DOHH2 (cell line): ENCODE measurements at regions not wholly inside any gene's neighbourhood (a gene's known extent, or its start where the extent isn't known, plus 50 kb on each side); places are given as distances from the start of the nearest gene placed in this dataset.

Source experiments
- H3F3A ChIP-seq: fragments of 200-600 bp; sonication (generic), shearing (Covaris generic); 2 replicates; pipeline ENCODE4 v1.6.0; 2016; ENCODE audit warnings: antibody characterized with exemption, mild to moderate bottlenecking; ENCODE audit not compliant: control insufficient read depth, insufficient read depth
- H3K27ac ChIP-seq: fragments of 200-600 bp; sonication (generic); 2 replicates; pipeline ENCODE4 v1.5.1; 2014; ENCODE audit warnings: low read depth, mild to moderate bottlenecking, low read length, moderate library complexity
- H3K27me3 ChIP-seq: fragments of 200-600 bp; sonication (generic); 2 replicates; pipeline ENCODE4 v1.6.1; 2014; ENCODE audit warnings: mild to moderate bottlenecking, low read length, mixed read lengths; ENCODE audit not compliant: control insufficient read depth
- H3K36me3 ChIP-seq: fragments of 200-600 bp; sonication (generic); 2 replicates; pipeline ENCODE4 v1.6.1; 2014; ENCODE audit warnings: mild to moderate bottlenecking, low read length, moderate library complexity, mixed read lengths; ENCODE audit not compliant: control insufficient read depth
- H3K4me1 ChIP-seq: fragments of 200-600 bp; sonication (generic); 2 replicates; pipeline ENCODE4 v1.6.1; 2014; ENCODE audit warnings: mild to moderate bottlenecking, low read length, mixed read lengths; ENCODE audit not compliant: control insufficient read depth
- H3K4me2 ChIP-seq: fragments of 200-600 bp; sonication (generic); 2 replicates; pipeline ENCODE4 v1.6.0; 2014; ENCODE audit warnings: mild to moderate bottlenecking, low read length, moderate library complexity
- H3K4me3 ChIP-seq: fragments of 200-600 bp; sonication (generic); 2 replicates; pipeline ENCODE4 v1.5.1; 2014; ENCODE audit warnings: mild to moderate bottlenecking, low read length, mixed read lengths
- H3K79me2 ChIP-seq: fragments of 200-600 bp; sonication (generic); 2 replicates; pipeline ENCODE4 v1.6.1; 2014; ENCODE audit warnings: mild to moderate bottlenecking, low read length, mixed read lengths; ENCODE audit not compliant: control insufficient read depth
- H3K9me2 ChIP-seq: fragments of 200-600 bp; sonication (generic); replicated peaks from 2 replicates; pipeline ENCODE4 v1.6.1; 2014; ENCODE audit warnings: mild to moderate bottlenecking, low read length, mixed read lengths; ENCODE audit not compliant: control insufficient read depth
- H3K9me3 ChIP-seq: fragments of 200-600 bp; sonication (generic); 2 replicates; pipeline ENCODE4 v1.6.1; 2014; ENCODE audit warnings: antibody characterized with exemption, low read length, mixed read lengths; ENCODE audit not compliant: control insufficient read depth, insufficient read depth
- H4K20me1 ChIP-seq: fragments of 200-600 bp; sonication (generic); 2 replicates; pipeline ENCODE4 v1.6.0; 2014; ENCODE audit warnings: low read depth, mild to moderate bottlenecking, antibody characterized with exemption, low read length, moderate library complexity; ENCODE audit not compliant: control insufficient read depth, insufficient read depth
- EZH2phosphoT487 ChIP-seq: fragments of 200-600 bp; sonication (generic); IDR thresholded peaks from 2 replicates; pipeline ENCODE4 v1.6.1; 2017; ENCODE audit warnings: borderline replicate concordance, mild to moderate bottlenecking, antibody characterized with exemption, low read length, moderate library complexity, mixed read lengths
- TF ChIP-seq, protein P1 (sequence below): fragments of 200-600 bp; sonication (generic); IDR thresholded peaks from one replicate; pipeline ENCODE4 v1.5.1; 2014; ENCODE audit warnings: antibody characterized with exemption, mild to moderate bottlenecking, low read depth, low read length; ENCODE audit not compliant: poor library complexity, severe bottlenecking

DNA sequence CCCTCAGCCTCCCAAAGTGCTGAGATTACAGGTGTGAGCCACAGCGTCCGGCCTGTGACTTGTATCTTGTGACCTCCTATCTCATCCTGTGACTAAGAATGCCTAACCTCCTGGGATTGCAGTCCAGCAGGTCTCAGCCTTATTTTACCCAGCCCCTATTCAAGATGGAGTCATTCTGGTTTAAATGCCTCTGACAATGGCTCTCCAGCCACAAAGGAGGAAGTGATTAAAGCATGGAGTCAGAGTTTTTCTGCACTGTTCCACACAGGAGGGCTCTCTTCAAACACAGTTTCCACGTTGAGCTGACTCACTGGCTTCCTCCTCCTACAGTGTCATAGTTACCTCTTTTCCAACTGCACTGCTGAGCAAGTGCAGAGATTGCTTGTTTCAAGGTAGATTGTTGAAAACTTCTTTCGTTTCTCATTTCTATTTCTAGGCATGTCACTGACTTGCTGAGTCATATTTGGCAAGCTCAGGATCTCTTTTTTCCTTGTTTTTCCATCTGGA lies 383.8 kb downstream of the PCNX1 start:
- no peaks in the 10 kb centered on the region for H3K9me2 ChIP-seq
- no peaks in the 10 kb centered on the region for H3F3A ChIP-seq
- no peak overlapping the region for H3K27ac ChIP-seq
- no peaks in the 10 kb centered on the region for H3K27me3 ChIP-seq
- no peaks in the 10 kb centered on the region for H3K36me3 ChIP-seq
- H3K9me3 ChIP-seq = 0 out of 2 replicates have a peak, but pooled peaks cover 3% of the 10 kb centered on the region
- no peaks in the 10 kb centered on the region for H3K79me2 ChIP-seq
- H3K4me1 ChIP-seq = no peaks in the 10 kb centered on the region
- TF ChIP-seq, protein P1, sequence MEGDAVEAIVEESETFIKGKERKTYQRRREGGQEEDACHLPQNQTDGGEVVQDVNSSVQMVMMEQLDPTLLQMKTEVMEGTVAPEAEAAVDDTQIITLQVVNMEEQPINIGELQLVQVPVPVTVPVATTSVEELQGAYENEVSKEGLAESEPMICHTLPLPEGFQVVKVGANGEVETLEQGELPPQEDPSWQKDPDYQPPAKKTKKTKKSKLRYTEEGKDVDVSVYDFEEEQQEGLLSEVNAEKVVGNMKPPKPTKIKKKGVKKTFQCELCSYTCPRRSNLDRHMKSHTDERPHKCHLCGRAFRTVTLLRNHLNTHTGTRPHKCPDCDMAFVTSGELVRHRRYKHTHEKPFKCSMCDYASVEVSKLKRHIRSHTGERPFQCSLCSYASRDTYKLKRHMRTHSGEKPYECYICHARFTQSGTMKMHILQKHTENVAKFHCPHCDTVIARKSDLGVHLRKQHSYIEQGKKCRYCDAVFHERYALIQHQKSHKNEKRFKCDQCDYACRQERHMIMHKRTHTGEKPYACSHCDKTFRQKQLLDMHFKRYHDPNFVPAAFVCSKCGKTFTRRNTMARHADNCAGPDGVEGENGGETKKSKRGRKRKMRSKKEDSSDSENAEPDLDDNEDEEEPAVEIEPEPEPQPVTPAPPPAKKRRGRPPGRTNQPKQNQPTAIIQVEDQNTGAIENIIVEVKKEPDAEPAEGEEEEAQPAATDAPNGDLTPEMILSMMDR = no peak
- TF ChIP-seq EZH2phosphoT487 = no peak
- H3K4me2 ChIP-seq = no peak overlapping the region
- H3K4me3 ChIP-seq = no peak overlapping the region
- H4K20me1 ChIP-seq = no peaks in the 10 kb centered on the region

DNA sequence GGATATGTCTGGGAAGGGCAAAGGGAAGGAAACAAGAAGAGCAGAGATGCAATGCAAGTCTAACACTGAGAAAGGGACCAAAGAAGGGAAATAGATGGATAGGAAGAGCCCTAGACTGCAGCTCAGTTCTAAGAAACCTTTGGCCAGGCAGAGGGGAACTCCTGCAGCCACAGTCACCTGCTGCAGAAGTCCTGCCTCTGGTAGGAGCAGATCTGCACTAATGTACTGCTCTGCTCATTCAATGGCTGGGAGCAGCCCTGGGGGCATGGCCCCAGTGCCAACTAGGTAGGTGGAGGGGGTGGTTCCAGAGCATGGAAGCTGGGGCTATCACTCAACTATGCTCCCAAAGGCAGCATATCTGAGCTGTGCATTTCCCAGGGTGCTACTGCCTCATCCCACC lies 388.9 kb downstream of the PCNX1 start:
- H3K9me2 ChIP-seq = no peaks in the 10 kb centered on the region
- TF ChIP-seq, protein P1 = no peak
- TF ChIP-seq EZH2phosphoT487 = no peak

DNA sequence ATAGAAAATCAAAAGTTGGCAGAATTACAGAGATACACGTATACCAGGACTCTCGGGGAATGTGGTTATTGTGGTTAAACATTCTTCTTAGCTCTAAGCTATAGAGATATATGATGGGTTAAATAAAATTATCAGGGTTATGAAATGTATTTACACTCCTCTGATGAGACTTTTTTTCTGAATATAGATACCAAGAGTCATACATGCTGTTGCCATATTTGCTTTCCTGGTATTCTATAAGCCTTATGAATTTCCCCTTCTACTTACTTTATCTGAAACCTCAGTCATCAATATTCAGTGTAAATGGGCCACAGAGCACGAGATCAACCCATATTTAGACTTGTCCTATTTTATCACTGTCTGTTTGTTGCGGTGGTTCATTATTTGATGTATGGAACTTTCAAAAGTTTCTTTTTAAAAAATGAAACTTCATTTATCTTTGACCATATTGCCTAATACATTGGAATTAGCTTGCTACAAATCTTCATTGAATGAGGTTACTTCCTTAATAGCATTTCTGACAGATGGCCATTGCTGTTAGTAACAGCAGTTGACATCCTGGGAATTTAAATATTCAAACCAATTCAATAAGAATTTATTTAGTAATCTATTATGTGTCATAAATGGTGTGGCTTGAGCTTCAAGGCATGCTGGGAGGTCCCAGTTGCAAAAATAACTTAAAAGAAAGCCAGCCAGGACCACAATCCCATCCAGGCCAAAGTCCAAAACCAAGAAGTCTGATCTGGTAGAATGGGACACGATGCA lies 393.5 kb downstream of the PCNX1 start:
- H3K27ac ChIP-seq = no peak overlapping the region
- no peaks in the 10 kb centered on the region for H3K79me2 ChIP-seq
- no peaks in the 10 kb centered on the region for H3K9me3 ChIP-seq
- no peak overlapping the region for H3K4me3 ChIP-seq
- H3F3A ChIP-seq = no peaks in the 10 kb centered on the region
- H3K9me2 ChIP-seq = no peaks in the 10 kb centered on the region
- no peak overlapping the region for H3K4me2 ChIP-seq
- H4K20me1 ChIP-seq = no peaks in the 10 kb centered on the region
- H3K4me1 ChIP-seq = no peaks in the 10 kb centered on the region
- H3K36me3 ChIP-seq = no peaks in the 10 kb centered on the region
- TF ChIP-seq, protein P1 = no peak
- no peak for TF ChIP-seq EZH2phosphoT487
- H3K27me3 ChIP-seq = peaks cover 2% of the 10 kb centered on the region; the same call in 1 of the 2 replicates

More for the DNA sequence above, 388.9 kb downstream of the PCNX1 start:
- H3K4me3 ChIP-seq = no peak overlapping the region
- no peaks in the 10 kb centered on the region for H4K20me1 ChIP-seq
- H3K36me3 ChIP-seq = no peaks in the 10 kb centered on the region
- H3K4me2 ChIP-seq = no peak overlapping the region
- 0 out of 2 replicates have a peak, but pooled peaks cover 3% of the 10 kb centered on the region for H3K9me3 ChIP-seq
- no peaks in the 10 kb centered on the region for H3K4me1 ChIP-seq
- H3K27me3 ChIP-seq = no peaks in the 10 kb centered on the region
- H3F3A ChIP-seq = no peaks in the 10 kb centered on the region
- H3K27ac ChIP-seq = no peak overlapping the region
- H3K79me2 ChIP-seq = no peaks in the 10 kb centered on the region
